Endothelial cell (in vitro differentiated cells): ENCODE measurements at regions not wholly inside any gene's neighbourhood (a gene's known extent, or its start where the extent isn't known, plus 50 kb on each side); places are given as distances from the start of the nearest gene placed in this dataset.

Source experiments
- DNase-seq: peaks from one replicate; pipeline ENCODE4 v3.0.0; 2021; ENCODE audit warnings: low spot score
- H3K27ac Mint-ChIP-seq: one replicate; pipeline ENCODE4 v1.8.0; 2021; ENCODE audit warnings: mixed read lengths, inconsistent platforms; ENCODE audit not compliant: unreplicated experiment
- H3K27me3 Mint-ChIP-seq: one replicate; pipeline ENCODE4 v1.8.0; 2021; ENCODE audit warnings: mild to moderate bottlenecking, moderate library complexity, mixed read lengths, inconsistent platforms; ENCODE audit not compliant: unreplicated experiment
- H3K36me3 Mint-ChIP-seq: one replicate; pipeline ENCODE4 v1.8.0; 2021; ENCODE audit warnings: mild to moderate bottlenecking, low read depth, mixed read lengths, inconsistent platforms; ENCODE audit not compliant: unreplicated experiment
- H3K4me1 Mint-ChIP-seq: one replicate; pipeline ENCODE4 v1.8.0; 2021; ENCODE audit warnings: mild to moderate bottlenecking, mixed read lengths, inconsistent platforms; ENCODE audit not compliant: unreplicated experiment
- H3K4me3 Mint-ChIP-seq: one replicate; pipeline ENCODE4 v1.8.0; 2021; ENCODE audit warnings: mild to moderate bottlenecking, mixed read lengths, inconsistent platforms; ENCODE audit not compliant: unreplicated experiment
- H3K9me3 Mint-ChIP-seq: one replicate; pipeline ENCODE4 v1.8.0; 2021; ENCODE audit warnings: mixed read lengths, inconsistent platforms; ENCODE audit not compliant: unreplicated experiment
- TF ChIP-seq, protein P1 (sequence below): fragments of 200-600 bp; sonication (generic); IDR thresholded peaks from one replicate; pipeline ENCODE4 v1.5.0; 2021; ENCODE audit warnings: antibody characterized with exemption; ENCODE audit not compliant: unreplicated experiment

DNA sequence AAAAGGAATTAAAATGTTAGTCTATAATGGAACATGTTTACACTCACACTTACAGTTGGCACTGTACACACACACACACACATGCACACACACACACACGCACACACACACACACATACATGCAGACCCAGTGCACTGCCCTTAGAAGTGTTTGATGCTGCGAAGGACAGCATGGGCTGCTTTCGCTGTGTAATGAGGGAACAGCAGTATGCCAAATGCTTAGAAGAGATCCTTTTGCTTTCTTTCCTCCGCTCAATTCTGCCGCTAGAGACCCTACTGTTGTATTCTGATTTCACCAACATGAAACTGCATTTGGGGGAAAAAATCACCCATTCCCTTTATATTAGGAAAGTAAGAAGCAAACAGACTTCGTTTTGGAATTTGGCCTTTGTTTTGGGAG, 217.9 kb downstream of the ENGASE start:
- Mint-ChIP-seq H3K27ac (no peak overlapping the region), H3K4me1 (no peaks in the 10 kb centered on the region), H3K27me3 (peaks cover 2% of the 10 kb centered on the region), H3K36me3 (no peaks in the 10 kb centered on the region), H3K4me3 (no peak overlapping the region), H3K9me3 (no peaks in the 10 kb centered on the region)
- no peak for DNase-seq
- TF ChIP-seq, protein P1, sequence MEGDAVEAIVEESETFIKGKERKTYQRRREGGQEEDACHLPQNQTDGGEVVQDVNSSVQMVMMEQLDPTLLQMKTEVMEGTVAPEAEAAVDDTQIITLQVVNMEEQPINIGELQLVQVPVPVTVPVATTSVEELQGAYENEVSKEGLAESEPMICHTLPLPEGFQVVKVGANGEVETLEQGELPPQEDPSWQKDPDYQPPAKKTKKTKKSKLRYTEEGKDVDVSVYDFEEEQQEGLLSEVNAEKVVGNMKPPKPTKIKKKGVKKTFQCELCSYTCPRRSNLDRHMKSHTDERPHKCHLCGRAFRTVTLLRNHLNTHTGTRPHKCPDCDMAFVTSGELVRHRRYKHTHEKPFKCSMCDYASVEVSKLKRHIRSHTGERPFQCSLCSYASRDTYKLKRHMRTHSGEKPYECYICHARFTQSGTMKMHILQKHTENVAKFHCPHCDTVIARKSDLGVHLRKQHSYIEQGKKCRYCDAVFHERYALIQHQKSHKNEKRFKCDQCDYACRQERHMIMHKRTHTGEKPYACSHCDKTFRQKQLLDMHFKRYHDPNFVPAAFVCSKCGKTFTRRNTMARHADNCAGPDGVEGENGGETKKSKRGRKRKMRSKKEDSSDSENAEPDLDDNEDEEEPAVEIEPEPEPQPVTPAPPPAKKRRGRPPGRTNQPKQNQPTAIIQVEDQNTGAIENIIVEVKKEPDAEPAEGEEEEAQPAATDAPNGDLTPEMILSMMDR, result no peak

DNA sequence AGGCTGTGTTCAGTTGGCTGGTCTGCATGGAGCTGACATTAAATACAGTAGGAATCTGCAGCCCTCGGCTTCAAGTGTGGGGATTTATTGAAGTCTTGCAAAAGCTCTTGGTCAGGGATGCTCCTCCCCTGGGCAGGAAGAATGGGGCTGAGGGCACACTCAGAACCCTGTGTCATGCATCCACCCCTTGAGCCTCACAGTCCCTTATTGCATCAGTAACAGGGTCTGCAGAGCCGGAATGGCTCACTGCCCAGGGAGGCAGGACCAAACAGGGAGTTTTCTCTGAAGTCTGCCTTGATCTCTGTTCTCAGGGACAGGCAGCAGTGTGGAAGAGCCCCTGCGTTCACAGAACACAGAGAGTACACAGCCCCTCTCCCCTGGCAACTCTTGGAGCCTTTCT, 216.8 kb downstream of the ENGASE start:
- H3K36me3 Mint-ChIP-seq, result no peaks in the 10 kb centered on the region
- no peaks in the 10 kb centered on the region for H3K9me3 Mint-ChIP-seq
- TF ChIP-seq, protein P1, result no peak
- H3K4me1 Mint-ChIP-seq, result no peaks in the 10 kb centered on the region
- no peak for DNase-seq
- H3K27me3 Mint-ChIP-seq, result peaks cover 4% of the 10 kb centered on the region
- no peak overlapping the region for H3K27ac Mint-ChIP-seq
- no peak overlapping the region for H3K4me3 Mint-ChIP-seq

DNA sequence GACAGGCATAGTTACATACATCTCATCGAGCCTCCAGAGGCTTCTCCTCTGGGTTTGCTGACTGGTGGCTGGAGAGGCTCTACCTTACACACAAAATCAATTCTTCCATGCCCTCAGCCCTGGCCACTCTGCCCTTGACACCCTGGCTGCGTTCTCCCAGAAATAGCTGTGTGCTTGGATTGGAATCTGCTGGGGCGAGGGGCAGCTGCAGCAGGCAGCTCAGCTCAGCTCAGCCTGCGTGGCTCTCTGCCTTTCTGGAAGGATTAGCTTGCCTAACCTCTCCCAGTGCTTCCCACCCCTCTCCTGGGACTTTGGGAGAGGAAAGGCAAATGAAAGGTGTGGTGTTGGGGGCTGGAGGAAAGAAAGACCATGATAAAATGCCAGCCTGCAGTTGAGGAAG, 216.1 kb downstream of the ENGASE start:
- Mint-ChIP-seq H3K27ac (no peak overlapping the region), H3K27me3 (peaks cover 8% of the 10 kb centered on the region), H3K4me1 (no peaks in the 10 kb centered on the region), H3K4me3 (no peak overlapping the region), H3K9me3 (no peaks in the 10 kb centered on the region), H3K36me3 (no peaks in the 10 kb centered on the region)
- TF ChIP-seq, protein P1, result no peak
- no peak for DNase-seq

DNA sequence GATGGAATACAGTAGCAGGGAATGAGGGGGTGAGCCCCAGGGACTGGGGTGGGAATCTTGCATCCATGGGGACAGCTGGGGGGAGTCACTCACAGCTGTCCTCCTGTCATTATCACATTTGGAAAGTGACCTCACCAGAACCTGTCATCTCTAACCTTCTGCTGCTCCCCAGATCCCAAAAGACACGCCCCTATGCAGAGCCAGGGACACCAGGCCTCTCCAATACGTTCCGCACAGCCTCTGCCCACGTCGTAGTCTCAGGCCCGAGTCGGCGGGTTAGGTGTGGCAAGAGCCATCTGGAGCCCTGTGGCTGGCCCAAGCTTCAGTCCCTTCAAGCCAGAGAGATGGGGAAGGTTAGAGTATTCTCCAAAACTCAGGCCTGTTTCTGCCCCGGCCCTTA, 214.3 kb downstream of the ENGASE start:
- DNase-seq, result no peak
- no peaks in the 10 kb centered on the region for H3K36me3 Mint-ChIP-seq
- H3K27ac Mint-ChIP-seq, result no peak overlapping the region
- no peak overlapping the region for H3K4me3 Mint-ChIP-seq
- no peaks in the 10 kb centered on the region for H3K9me3 Mint-ChIP-seq
- TF ChIP-seq, protein P1, result no peak
- H3K4me1 Mint-ChIP-seq, result no peaks in the 10 kb centered on the region
- peaks cover 8% of the 10 kb centered on the region for H3K27me3 Mint-ChIP-seq

DNA sequence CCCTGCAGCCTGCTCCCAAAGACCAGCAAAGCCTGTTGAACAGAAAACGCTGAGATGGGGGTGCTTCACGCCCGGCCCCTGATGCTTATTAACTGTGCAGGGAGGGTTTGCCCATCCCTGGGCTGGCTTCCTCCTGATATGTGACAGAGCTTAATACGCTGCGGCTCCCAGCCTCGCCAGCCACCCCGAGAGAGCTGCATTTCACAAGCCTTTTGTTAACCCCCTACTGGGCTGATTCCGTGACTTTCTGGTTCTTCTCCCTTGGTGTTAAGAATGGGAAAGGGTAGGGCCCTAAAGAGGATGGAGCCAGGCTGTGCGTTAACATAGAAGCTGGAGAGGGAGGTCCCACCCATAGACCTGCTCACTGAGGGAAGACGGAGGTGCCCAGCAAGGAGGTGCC, 211.8 kb downstream of the ENGASE start:
- H3K9me3 Mint-ChIP-seq, result no peaks in the 10 kb centered on the region
- peaks cover 8% of the 10 kb centered on the region for H3K27me3 Mint-ChIP-seq
- TF ChIP-seq, protein P1, result no peak
- H3K4me3 Mint-ChIP-seq, result no peak overlapping the region
- no peak for DNase-seq
- no peaks in the 10 kb centered on the region for H3K4me1 Mint-ChIP-seq
- H3K27ac Mint-ChIP-seq, result no peak overlapping the region
- H3K36me3 Mint-ChIP-seq, result no peaks in the 10 kb centered on the region
